ENCODE measurements at regions not wholly inside any gene's neighbourhood (a gene's known extent, or its start where the extent isn't known, plus 50 kb on each side); places are given as distances from the start of the nearest gene placed in this dataset.

DNA sequence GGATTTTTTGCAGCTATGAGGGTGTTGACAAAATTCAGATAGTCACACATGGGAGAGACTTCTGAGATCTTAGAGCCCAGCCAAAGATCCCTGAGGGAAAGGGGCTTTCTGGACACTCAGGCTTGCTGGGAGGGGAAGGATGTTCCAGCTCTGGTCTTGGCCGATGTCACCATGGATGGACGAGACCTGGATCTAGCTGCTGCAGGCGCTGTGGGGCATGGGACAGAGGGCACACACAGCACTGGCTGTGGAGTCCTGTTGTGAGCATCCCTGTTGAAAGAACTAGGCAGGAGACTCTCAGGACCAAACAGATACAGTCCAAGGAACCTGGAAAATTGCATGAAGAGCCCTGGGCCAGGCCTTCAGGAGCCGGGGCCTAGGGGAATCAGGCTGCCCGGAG is 80.1 kb upstream of the SDK2 start:
- no peak for DNase-seq (ENCODE audit: low spot score)

- no peak for DNase-seq (ENCODE audit: low spot score)
Observed at GRCh38 chr17:73724990-73725389, 80.7 kb upstream of the SDK2 start.

GRCh38 chr17:73725794-73726515 is 81.7 kb upstream of the SDK2 start:
- no peak for DNase-seq (ENCODE audit: low spot score)

DNA sequence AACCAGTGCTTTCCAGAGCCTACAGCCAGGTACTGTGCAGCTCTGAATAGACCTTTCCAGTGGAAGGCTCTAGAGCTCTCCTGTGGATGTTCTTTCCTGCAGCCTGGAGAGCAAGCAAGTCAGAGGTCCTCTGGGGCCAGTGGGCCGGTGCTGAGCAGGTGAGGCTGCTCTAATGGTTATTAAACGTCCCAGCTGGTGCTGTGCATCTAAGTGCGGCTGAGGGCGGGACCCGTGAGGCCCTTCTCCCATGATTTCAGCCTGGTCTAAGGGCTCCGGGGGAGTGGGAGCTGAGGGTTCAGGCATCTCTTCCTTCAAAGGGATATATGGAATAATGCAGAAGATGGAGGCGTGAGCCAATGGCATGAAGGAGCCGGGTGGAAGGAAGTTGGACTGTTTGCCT is 83.7 kb upstream of the SDK2 start:
- no peak for DNase-seq (ENCODE audit: low spot score)

DNA sequence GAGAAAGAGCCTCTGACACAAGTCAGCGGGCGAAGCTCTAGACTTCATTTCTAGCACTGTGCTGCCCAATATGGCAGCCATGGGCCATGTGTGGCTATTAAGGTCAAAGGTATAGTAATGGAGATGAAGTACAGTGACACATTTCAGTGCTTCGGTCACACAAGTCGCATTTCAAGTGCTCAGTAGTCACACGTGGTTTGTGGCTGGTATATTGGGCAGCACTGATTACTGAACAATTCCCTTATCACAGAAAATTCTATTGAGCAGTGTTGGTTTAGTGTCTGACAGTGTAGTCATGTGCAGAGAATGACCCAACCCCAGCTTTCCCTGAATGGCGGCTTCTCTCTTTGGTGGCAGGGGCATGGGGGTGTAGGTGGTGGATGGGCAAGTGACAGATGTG is 84.9 kb upstream of the SDK2 start:
- no peak for DNase-seq (ENCODE audit: low spot score)

- no peak for DNase-seq (ENCODE audit: low spot score)
Observed at GRCh38 chr17:73731733-73732132, 87.5 kb upstream of the SDK2 start.

- DNase-seq (ENCODE audit: low spot score) = no peak
Observed at GRCh38 chr17:73733517-73733916, 89.3 kb upstream of the SDK2 start.

GRCh38 chr17:73735245-73735644 is 91.0 kb upstream of the SDK2 start:
- DNase-seq (ENCODE audit: low spot score) = no peak

GRCh38 chr17:73738751-73739575 is 94.7 kb upstream of the SDK2 start:
- no peak for DNase-seq (ENCODE audit: low spot score)

- no peak for DNase-seq (ENCODE audit: low spot score)
Observed at GRCh38 chr17:73740370-73740769, 96.1 kb upstream of the SDK2 start.

DNA sequence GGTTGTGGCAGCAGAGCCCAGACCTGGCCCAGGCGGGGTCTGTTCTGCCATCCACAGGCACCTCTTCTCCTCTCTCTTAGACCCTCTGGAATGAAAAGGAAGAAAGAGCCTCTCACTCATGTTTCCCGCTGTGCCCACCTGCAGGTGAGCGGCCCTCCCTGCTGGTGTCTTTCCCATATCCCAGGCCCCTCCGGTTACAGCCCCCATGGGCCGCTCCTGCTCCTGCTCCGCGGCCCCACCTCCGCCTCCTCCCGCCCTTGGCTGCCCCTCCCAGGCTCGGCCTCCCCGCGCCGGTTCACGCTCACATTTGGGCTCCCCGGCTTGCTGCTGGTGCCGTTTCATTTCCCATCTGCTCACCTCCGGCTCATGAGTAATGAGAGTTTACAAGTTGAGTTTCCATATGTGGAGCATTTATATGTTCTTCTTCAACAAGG is 98.7 kb upstream of the SDK2 start:
- no peak for DNase-seq (ENCODE audit: low spot score)

- no peak for DNase-seq (ENCODE audit: low spot score)
Observed at GRCh38 chr17:73743518-73744201, 99.4 kb upstream of the SDK2 start.

DNA sequence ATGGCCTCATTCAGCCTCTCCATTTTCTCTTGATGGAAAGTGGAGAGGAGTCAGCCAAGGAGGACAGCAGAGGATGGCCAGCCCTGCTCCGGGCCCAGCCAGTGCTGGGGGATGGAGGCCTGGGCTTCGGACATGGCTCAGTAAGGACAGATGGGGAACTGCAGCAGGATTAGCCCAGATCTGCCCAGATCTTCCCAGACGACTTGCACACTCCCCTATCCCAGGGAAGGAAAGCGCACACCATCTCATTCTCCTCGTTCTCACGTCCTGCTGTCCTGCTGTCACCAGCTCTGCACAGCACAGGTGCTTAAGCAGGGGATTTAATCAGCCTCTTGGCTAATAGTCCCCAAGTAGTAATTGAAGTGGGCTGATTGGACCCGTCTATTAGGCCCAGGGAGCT is 100.2 kb upstream of the SDK2 start:
- no peak for DNase-seq (ENCODE audit: low spot score)

DNA sequence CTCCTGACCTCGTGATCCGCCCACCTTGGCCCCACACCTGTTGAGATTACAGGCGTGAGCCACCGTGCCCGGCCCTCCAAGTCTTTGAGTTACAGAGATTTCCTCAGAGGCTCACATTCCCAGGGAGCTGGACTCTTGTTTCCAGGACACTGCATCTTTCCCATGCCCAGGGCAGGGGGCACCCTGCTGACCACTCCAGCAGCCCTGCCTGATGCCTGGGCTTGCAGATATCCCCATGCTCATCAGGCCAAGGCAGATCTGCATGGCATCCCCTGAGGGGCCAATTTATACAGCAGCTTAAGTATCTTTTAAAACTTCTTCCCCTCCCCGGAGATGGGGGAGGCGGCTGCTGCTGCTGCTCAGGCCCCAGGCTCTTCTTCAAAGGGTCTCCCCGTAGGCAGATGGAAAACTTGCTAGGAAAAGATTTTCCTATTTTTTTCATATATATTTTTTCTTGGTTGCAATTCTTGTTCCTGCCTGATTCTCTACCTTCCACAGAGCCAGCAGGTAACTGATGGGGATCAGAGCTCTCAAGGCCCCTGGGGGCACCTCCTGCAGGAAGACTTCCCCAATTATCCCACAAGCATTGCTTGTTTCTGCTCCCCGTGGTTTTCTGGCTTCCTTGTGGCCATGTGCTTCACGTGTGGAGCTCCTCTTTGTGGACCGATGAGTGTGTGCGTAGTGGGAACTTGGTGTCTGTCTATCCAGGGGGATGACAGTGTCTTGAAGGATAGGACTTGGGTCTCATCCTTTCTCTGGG is 102.2 kb upstream of the SDK2 start:
- no peak for DNase-seq (ENCODE audit: low spot score)

- DNase-seq (ENCODE audit: low spot score) = no peak
Observed at GRCh38 chr17:73747221-73748002, 103.2 kb upstream of the SDK2 start.

DNA sequence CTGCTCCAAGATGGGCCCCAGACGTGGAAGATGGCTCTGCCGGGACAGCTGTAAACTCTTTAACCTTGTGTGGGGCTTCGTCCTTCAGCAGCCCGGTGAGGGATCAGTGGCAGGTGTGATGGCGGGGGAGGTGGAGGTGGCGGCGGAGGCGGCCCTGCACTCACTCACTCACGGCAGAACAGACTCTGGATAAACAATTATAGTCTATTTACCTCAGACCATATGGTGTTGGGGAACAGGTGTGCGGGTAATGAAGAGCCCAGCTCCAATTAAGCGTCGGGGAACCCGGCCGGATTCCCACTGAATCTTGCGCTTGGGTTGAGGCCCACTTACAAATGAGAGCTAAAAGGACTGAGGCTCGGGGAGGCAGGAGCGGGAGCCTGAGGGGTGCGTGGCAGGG is 104.3 kb upstream of the SDK2 start:
- DNase-seq (ENCODE audit: low spot score) = no peak

- no peak for DNase-seq (ENCODE audit: low spot score)
Observed at GRCh38 chr17:73749337-73749823, 105.1 kb upstream of the SDK2 start.

GRCh38 chr17:73749928-73750605 is 105.8 kb upstream of the SDK2 start:
- DNase-seq (ENCODE audit: low spot score) = no peak

DNA sequence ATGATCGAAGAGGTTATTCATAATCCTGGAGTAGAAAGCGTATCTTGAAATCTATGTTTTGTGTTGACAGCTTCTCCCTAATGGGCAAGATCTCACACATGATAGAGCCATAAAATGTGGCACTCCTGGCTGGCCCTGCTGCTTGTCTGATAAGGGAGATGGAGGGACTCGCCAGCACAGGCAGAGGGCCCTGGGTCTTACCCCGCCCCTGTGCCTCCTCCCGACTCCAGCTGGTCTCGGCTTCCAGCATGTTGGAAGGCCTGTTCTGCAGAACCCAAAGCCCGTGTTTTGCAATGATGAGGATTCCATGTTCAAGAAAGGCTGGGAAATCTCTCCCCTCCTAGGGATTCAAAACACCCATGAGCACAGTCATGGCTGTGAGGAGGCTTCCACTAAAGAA is 106.7 kb upstream of the SDK2 start:
- no peak for DNase-seq (ENCODE audit: low spot score)

- DNase-seq (ENCODE audit: low spot score) = no peak
Observed at GRCh38 chr17:73753751-73754496, 109.7 kb upstream of the SDK2 start.

Measured in AG20443 (cell line).